Fibroblast of skin of right biceps (primary cell): ENCODE measurements at regions not wholly inside any gene's neighbourhood (a gene's known extent, or its start where the extent isn't known, plus 50 kb on each side); places are given as distances from the start of the nearest gene placed in this dataset.
"Not testable (repeated sequence)": the region's sequence is repeated elsewhere in the genome, so short reads cannot be mapped to it uniquely, and the experiment has no call there.

Experiments used
- DNase-seq: peaks from one replicate; pipeline ENCODE4 v3.0.0-alpha.2; 2013

DNA sequence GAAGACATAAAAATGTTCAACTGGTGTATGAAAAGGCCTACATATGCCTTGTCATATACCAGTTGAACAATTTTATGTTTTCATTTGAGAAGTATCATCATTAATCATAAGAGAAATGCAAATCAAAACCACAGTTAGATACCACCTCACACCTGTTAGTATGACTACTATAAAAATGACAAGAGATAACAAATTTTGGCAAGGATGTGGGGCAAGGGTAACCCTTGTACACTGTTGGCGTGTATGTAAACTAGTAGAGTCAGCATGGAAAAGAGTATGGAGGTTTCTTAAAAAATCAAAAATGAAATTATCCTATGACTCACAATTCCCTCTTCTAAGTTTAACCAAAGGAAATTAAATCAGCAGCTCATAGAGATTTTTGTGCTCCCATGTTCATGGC, 250.4 kb upstream of the ST8SIA4 start:
- no peak for DNase-seq

GRCh38 chr5:101143526-101143925, 240.4 kb upstream of the ST8SIA4 start:
- DNase-seq, result no peak

- DNase-seq, result no peak
Observed at GRCh38 chr5:101142102-101142501, 239.0 kb upstream of the ST8SIA4 start.

- DNase-seq, result no peak
Observed at GRCh38 chr5:101136454-101136853, 233.4 kb upstream of the ST8SIA4 start.

DNA sequence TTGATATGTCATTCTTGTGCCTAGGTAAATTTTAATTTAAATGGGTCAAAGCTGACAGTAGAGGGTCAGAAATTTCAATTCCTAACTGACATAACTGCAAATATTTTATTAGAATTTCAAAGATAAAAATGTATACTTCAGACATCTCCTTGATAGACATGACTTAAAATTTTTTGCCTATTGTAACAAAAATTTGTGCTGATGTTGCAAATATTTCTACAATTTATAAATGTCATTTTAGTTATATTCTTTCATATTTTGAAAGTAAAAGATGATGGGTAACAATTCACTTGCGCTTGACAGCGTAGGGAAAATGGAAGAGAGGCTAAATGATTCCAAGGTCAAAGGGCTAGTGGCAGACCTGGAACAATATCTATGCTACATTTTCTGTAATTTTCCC, 220.3 kb upstream of the ST8SIA4 start:
- no peak for DNase-seq

- DNase-seq, result no peak
Observed at GRCh38 chr5:101112645-101113044, 209.6 kb upstream of the ST8SIA4 start.

DNA sequence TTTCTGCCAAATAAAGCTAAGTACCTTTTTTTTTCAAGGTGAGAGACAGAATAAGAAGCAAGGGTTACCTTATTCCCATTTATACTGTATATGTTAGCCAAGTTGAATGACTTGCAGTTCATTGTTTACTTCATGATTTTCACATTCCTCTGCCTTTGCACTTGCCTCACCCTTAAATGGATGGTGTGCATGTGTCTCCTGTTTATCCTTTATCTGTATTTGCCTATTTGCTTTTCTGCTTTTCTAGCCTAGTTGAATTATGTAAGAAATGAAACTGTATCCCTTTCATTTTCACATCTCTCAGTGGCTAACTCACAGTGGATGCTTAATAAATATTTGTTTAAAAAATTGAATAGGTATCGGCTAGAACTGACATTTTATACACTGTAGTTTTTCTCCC, 200.8 kb upstream of the ST8SIA4 start:
- no peak for DNase-seq

DNA sequence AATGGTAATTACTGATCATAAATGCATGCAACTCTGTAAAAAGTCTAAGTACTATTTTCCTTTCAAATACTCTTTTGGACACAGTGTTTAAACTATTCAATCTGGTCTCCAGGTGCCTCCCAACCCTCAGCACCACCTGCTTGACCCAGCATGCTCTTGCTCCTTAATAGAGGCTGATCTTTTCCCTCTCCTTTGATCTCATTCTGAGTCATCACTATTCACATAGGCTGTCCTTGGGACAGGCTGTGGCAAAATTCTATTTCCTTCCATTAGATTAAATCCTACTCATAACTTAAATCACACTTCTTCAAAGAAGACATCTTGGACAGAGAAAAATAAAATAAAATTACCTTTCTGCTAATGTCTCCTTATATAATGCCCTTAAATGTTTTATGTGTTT, 199.4 kb upstream of the ST8SIA4 start:
- DNase-seq, result no peak

GRCh38 chr5:101091902-101092301, 188.8 kb upstream of the ST8SIA4 start:
- DNase-seq, result no peak

DNA sequence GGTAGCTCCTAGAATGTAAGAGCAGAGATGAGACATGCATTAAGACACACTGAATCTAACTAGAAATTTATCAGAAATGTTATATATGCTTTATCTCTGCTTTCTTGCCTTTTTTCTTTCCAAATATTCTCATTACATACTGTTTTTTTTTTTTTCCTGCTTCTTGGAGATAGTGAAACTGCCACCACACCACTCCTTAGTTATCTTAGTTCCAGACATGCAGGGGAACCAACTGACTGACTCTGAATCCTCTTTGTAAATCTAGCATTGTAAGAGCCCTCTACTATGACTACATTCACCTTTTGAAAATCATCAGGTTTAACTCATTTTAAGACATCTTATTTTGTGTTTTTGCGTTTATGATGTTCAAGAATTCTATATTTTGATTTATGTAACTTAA, 181.3 kb upstream of the ST8SIA4 start:
- no peak for DNase-seq

DNA sequence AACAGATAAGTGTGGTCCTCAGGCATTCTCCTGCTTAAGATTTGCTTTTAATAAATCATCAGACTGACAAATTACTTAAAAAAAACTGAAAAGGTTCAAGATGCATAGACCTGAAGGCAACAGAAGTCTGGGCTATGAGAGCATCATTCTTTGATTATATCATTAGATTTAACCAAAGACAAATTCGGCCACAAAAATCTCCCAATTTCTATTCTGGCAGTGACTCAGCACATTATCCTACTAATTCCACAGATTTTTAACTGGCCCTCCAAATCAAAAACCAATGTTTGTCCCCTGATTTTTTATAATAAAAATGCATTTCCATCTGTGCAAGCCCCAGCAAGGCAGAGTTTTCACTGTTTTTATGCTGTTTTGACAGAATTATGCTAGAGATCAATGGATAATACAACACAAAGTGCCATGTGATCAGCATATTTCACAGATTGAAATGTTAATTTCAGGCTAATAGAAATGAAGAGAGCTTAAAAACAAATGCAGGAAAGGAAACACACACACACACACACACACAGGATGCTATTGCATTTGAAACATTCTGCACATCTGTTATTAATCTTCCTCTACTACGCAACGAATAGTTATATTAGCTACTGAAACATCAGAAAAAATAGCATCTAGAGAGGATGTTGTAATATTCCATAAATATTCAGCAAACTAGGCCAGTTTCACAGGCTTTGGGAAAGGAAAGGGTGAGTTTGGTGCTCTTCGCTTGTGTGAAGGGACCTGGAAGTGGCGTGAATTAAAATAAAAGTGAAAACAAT, 177.6 kb upstream of the ST8SIA4 start:
- DNase-seq, result peak; percentile 76

DNA sequence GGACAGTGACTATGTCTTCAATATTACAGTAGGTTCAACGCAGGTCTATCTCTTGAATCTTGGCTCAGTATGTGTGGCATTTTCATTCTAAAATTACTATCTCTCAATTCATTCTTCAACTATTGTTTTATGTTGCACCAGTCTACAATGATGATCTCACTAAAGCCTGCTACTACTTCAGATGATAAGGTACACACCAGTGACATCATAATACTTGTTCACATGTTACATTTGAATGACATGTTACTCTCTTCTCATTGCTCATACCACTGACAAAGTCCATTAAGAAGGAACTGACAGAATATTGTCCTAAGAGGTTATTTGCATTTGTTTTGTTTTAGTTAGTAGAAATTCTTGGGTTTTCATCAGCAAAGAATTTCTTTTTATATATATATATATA, 165.2 kb upstream of the ST8SIA4 start:
- DNase-seq, result no peak

- no peak for DNase-seq
Observed at GRCh38 chr5:101067429-101067828, 164.3 kb upstream of the ST8SIA4 start.

GRCh38 chr5:101062902-101063301, 159.8 kb upstream of the ST8SIA4 start:
- no peak for DNase-seq

DNA sequence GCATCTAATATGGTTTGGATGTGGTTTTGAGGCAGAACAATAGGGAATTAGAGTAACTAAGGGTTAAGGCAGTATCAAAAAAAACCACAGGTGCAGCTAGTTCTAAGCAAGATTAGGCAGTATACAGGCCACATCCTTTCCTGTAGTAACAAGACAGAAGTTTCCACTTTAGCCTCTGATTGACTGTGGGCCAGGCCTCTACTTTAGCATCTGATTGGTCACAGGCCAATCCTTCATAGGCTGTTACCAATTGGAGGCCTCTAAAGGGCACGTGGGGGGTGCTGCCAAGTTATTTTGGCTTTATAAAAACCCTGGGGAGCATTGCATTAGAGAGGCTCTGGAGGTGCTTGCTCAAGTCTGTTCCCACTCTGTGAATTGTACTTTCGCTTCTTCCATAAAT, 144.1 kb upstream of the ST8SIA4 start:
- DNase-seq, result no peak

DNA sequence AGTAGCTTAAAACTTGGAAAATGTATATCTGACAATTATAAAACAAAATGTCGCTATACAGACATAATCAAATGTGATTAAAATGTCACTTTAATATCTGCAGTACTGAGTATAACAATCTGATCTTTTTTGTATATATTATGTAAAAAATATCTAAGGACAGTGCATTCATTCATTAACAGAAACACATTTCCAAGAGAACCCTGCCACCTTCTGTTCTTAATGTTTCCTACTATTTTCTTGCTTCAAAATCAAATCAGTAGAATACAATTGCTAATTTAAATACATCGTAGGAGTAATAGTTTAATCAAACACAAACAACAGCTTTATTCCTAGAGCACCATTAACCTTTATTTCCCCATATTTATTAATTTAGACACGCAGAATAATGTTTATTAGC, 142.6 kb upstream of the ST8SIA4 start:
- no peak for DNase-seq

DNA sequence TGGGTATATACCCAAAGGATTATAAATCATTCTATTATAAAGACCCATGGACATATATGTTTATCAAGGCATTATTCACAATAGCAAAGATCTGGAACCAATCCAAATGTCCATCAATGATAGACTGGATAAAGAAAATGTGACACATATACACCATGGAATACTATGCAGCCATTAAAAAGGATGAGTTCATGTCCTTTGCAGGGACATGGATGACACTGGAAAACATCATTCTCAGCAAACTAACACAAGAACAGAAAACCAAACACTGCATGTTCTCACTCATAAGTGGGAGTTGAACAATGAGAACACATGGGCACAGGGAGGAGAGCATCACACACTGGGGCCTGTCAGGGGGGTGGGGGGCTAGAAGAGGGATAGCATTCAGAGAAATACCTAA, 136.9 kb upstream of the ST8SIA4 start:
- not testable (repeated sequence) for DNase-seq

DNA sequence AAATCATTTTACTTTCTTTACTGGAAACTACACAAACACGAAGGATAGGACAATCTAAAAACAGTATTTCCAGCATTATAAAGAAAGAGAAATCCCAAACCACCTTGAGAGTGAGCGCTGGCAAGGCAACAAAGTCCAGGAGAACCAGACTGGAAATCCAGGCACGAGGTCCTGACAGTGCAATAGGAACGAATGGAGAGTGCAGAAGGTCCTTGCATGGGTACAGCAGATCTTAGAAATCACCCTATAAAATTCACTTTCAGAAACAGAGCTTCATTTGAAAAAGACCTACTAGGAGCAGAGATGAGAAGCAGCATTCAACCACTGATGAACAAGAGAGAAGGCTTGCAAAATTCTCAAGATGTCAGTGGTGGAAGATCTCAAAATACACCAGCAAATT, 133.7 kb upstream of the ST8SIA4 start:
- no peak for DNase-seq

GRCh38 chr5:101035425-101035824, 132.3 kb upstream of the ST8SIA4 start:
- DNase-seq, result no peak

DNA sequence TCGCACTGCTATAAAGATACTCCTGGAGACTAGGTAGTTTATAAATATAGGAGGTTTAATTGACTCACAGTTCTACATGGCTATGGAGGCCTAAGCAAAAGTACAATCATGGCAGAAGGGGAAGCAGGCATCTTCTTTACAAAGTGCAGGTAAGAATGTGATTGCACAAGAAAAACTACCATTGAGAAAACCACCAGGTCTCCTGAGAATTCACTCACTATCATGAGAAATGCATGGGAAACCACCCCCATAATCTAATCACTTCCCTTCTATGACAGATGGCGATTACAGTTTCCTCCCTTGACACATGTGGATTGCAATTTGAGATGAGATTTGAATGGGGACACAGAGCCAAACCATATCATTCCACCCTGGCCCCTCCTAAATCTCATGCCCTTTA, 121.2 kb upstream of the ST8SIA4 start:
- no peak for DNase-seq

DNA sequence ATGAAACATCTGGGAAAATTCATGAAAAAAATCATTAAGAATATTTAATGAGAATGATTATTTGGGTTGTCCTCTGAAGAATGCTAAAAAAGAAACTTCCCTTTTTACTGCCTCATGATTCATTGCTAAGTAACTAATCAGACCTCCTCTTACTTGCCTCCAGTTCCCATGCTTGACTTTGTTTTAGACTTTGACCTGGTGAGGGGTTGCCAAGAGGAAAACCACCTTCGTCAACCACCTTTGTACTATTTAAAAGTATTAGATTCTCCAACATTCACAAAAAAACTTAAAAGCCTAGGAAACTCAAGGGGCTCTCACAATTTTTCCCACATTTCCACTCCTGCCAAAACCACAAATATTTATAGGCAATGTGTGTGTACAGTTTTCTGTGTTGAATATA, 115.2 kb upstream of the ST8SIA4 start:
- DNase-seq, result no peak

DNA sequence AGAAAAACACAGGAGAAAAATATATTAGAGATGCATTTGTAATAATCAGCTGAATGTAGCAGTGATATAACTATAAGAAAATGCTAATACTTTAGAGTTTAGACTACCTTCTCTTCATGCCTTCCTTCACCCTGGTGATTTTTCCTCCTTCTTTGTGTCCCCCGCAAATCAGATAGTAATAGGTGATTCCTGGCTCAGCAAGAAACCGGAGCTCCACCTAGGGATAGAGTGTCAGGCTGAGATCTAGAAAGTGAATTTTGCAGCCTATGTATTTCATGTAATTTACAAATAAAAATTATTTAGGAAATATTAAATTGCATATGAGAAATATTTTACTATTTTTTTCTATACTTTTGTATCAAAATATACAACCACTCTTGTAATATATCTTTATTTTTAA, 109.8 kb upstream of the ST8SIA4 start:
- DNase-seq, result no peak

- DNase-seq, result no peak
Observed at GRCh38 chr5:101009758-101010519, 106.9 kb upstream of the ST8SIA4 start.

GRCh38 chr5:100992354-100992753, 89.3 kb upstream of the ST8SIA4 start:
- DNase-seq, result no peak

GRCh38 chr5:100983601-100984000, 80.5 kb upstream of the ST8SIA4 start:
- not testable (repeated sequence) for DNase-seq
